Gastroesophageal sphincter (tissue), 4 donors: ENCODE measurements at regions not wholly inside any gene's neighbourhood (a gene's known extent, or its start where the extent isn't known, plus 50 kb on each side); places are given as distances from the start of the nearest gene placed in this dataset.

Experiments used
- ATAC-seq: fragments of 150-250 bp; one replicate; pipeline ENCODE4 v1.9.1; 2016; ENCODE audit warnings: mild to moderate bottlenecking, moderate library complexity
- H3K27ac ChIP-seq, 4 donors: fragments of 200-600 bp; sonication (generic) in 3 of 4; 1 replicate in 3 of 4; 2 replicates in 1 of 4; pipeline ENCODE4 v1.5.1; 2016 to 2019
- H3K27me3 ChIP-seq: fragments of 200-600 bp; sonication (generic); one replicate; pipeline ENCODE4 v1.5.1; 2019
- H3K36me3 ChIP-seq, 2 donors: fragments of 200-600 bp; sonication (generic); one replicate each; pipeline ENCODE4 v1.5.1; 2019; ENCODE audit warnings: control low read depth in 1 of 2
- H3K4me1 ChIP-seq, 3 donors: fragments of 200-600 bp; sonication (generic); 1 replicate in 2 of 3; 2 replicates in 1 of 3; pipeline ENCODE4 v1.5.1; 2016 to 2019; ENCODE audit warnings: control low read depth in 2 of 3
- H3K4me3 ChIP-seq, 2 donors: fragments of 200-600 bp; sonication (generic); one replicate each; pipeline ENCODE4 v1.5.1; 2019; ENCODE audit warnings: mild to moderate bottlenecking in 1 of 2, moderate library complexity in 1 of 2
- H3K9me3 ChIP-seq, 3 donors: fragments of 200-600 bp; sonication (generic); one replicate each; pipeline ENCODE4 v1.5.1; 2017 to 2019; ENCODE audit warnings: control low read depth in 2 of 3
- EP300 ChIP-seq: sonication (generic); formaldehyde crosslinking; IDR thresholded peaks from one replicate; pipeline ENCODE4 v1.6.1; 2017; ENCODE audit warnings: antibody characterized with exemption, mild to moderate bottlenecking
- POLR2A ChIP-seq, 2 donors: fragments of 450-650 bp; IDR thresholded peaks; one replicate each; pipeline ENCODE4 v1.6.1; 2017; ENCODE audit warnings: antibody characterized with exemption in 2 of 2, mild to moderate bottlenecking in 2 of 2, moderate library complexity in 1 of 2
- POLR2AphosphoS5 ChIP-seq: sonication (generic); formaldehyde crosslinking; IDR thresholded peaks from one replicate; pipeline ENCODE4 v1.6.1; 2017; ENCODE audit warnings: antibody characterized with exemption
- WGBS, 2 donors: methylation state at CpG; one replicate each; pipeline ENCODE4 v1.1.5; 2018; ENCODE audit warnings: low coverage in 1 of 2; 5-methylcytosine and 5-hydroxymethylcytosine counted together
- TF ChIP-seq, protein P1 (sequence below), 4 experiments: fragments of 200-600 bp in 2 of 4; fragments of 450-650 bp in 2 of 4; sonication (generic) in 1 of 4; IDR thresholded peaks; one replicate each; pipeline ENCODE4 v1.5.1; 2017 to 2019; ENCODE audit warnings: antibody characterized with exemption in 4 of 4, mild to moderate bottlenecking in 2 of 4, moderate library complexity in 2 of 4

GRCh38 chr9:27856054-27856453 lies 282.8 kb upstream of the C9orf72 start:
- no peak overlapping the region for H3K27ac ChIP-seq
- no peaks in the 10 kb centered on the region for H3K27me3 ChIP-seq
- H3K4me3 ChIP-seq: no peak overlapping the region
- H3K36me3 ChIP-seq: no peaks in the 10 kb centered on the region
- no peak for ATAC-seq
- no peaks in the 10 kb centered on the region for H3K9me3 ChIP-seq
- 50 to 63% methylated on average over 1 to 2 of the region's 2 CpGs for WGBS, 2 donors
- TF ChIP-seq POLR2AphosphoS5: no peak
- TF ChIP-seq POLR2A (IDR thresholded peaks at IDR 0.05): no peak
- no peak for TF ChIP-seq EP300
- TF ChIP-seq, protein P1, sequence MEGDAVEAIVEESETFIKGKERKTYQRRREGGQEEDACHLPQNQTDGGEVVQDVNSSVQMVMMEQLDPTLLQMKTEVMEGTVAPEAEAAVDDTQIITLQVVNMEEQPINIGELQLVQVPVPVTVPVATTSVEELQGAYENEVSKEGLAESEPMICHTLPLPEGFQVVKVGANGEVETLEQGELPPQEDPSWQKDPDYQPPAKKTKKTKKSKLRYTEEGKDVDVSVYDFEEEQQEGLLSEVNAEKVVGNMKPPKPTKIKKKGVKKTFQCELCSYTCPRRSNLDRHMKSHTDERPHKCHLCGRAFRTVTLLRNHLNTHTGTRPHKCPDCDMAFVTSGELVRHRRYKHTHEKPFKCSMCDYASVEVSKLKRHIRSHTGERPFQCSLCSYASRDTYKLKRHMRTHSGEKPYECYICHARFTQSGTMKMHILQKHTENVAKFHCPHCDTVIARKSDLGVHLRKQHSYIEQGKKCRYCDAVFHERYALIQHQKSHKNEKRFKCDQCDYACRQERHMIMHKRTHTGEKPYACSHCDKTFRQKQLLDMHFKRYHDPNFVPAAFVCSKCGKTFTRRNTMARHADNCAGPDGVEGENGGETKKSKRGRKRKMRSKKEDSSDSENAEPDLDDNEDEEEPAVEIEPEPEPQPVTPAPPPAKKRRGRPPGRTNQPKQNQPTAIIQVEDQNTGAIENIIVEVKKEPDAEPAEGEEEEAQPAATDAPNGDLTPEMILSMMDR (IDR thresholded peaks at IDR 0.05): no peak
- H3K4me1 ChIP-seq: no peaks in the 10 kb centered on the region

DNA sequence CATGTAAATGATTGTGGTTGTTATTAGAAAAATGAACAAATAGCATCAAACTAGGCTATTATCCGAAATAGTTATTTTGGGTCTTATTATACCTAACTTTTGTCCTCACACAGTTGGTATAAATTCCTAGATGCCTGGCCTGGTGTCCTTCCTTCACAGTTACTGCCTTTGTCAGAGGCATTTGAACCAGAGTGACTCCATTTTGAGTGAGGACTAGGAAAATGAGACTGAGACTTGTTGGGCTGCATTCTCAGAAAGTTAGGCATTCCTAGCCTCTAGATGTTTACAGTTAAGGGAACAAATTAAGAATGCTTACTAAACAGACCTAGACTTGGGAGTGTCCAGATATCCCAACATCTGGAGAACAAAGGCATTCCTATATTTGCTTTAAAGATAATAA lies 283.5 kb upstream of the C9orf72 start:
- Histone ChIP-seq H3K27me3 (no peaks in the 10 kb centered on the region), H3K4me3 (no peak overlapping the region), H3K36me3 (no peaks in the 10 kb centered on the region), H3K9me3 (no peaks in the 10 kb centered on the region), H3K4me1 (no peaks in the 10 kb centered on the region), H3K27ac (no peak overlapping the region)
- TF ChIP-seq, protein P1 (IDR thresholded peaks at IDR 0.05): no peak
- TF ChIP-seq POLR2A (IDR thresholded peaks at IDR 0.05): no peak
- TF ChIP-seq POLR2AphosphoS5: no peak
- TF ChIP-seq EP300: no peak
- 92 to 94% methylated on average over 1 of the region's 1 CpG for WGBS, 2 donors
- no peak for ATAC-seq

DNA sequence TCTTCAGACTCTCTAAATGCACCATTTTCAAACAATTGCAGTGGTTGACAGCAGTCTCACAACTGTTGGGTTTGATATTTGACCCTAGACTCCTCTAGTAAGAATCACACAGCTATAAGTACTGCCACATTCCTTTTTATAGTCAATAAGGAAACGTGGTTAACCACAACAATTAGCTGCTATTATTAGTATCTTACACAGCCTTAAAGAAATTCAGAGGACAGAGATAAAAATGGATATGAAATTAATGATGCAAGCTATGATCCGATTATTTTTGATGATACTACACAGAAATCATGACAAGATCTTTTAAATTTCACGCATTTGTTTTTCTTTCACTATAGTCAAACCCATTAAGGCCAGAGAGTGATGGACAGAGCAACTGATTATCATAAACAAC lies 288.6 kb upstream of the C9orf72 start:
- H3K27me3 ChIP-seq: no peaks in the 10 kb centered on the region
- H3K36me3 ChIP-seq: no peaks in the 10 kb centered on the region
- 41 to 43% methylated on average over 3 of the region's 3 CpGs for WGBS, 2 donors
- no peaks in the 10 kb centered on the region for H3K9me3 ChIP-seq
- TF ChIP-seq, protein P1 (IDR thresholded peaks at IDR 0.05): no peak
- TF ChIP-seq POLR2A (IDR thresholded peaks at IDR 0.05) (no peak), EP300 (no peak), POLR2AphosphoS5 (no peak)
- H3K27ac ChIP-seq: no peak overlapping the region
- H3K4me3 ChIP-seq: no peak overlapping the region
- ATAC-seq: no peak
- H3K4me1 ChIP-seq: peaks cover 0 to 10% (median 0%) of the 10 kb centered on the region in 3 donors

GRCh38 chr9:27864644-27865438 lies 291.6 kb upstream of the C9orf72 start:
- ATAC-seq: no peak
- H3K4me3 ChIP-seq: no peak overlapping the region
- peaks cover 0 to 10% (median 0%) of the 10 kb centered on the region in 3 donors for H3K4me1 ChIP-seq
- H3K9me3 ChIP-seq: no peaks in the 10 kb centered on the region
- H3K36me3 ChIP-seq: no peaks in the 10 kb centered on the region
- TF ChIP-seq EP300: no peak
- TF ChIP-seq, protein P1 (IDR thresholded peaks at IDR 0.05): no peak
- TF ChIP-seq POLR2A (IDR thresholded peaks at IDR 0.05): no peak
- no peak for TF ChIP-seq POLR2AphosphoS5
- 22 to 41% methylated on average over 6 to 7 of the region's 7 CpGs for WGBS, 2 donors
- no peak overlapping the region for H3K27ac ChIP-seq
- H3K27me3 ChIP-seq: no peaks in the 10 kb centered on the region

GRCh38 chr9:27866741-27867140 lies 293.5 kb upstream of the C9orf72 start:
- H3K27me3 ChIP-seq: no peaks in the 10 kb centered on the region
- TF ChIP-seq, protein P1 (IDR thresholded peaks at IDR 0.05): no peak
- TF ChIP-seq POLR2AphosphoS5 (no peak), EP300 (no peak), POLR2A (IDR thresholded peaks at IDR 0.05) (no peak)
- H3K4me3 ChIP-seq: no peak overlapping the region
- ATAC-seq: no peak
- H3K36me3 ChIP-seq: no peaks in the 10 kb centered on the region
- H3K27ac ChIP-seq: no peak overlapping the region
- WGBS, 2 donors: 96 to 99% methylated on average over 3 to 4 of the region's 4 CpGs
- no peaks in the 10 kb centered on the region for H3K9me3 ChIP-seq
- peaks cover 0 to 10% (median 0%) of the 10 kb centered on the region in 3 donors for H3K4me1 ChIP-seq
